HCT116 (cell line): ENCODE measurements at regions not wholly inside any gene's neighbourhood (a gene's known extent, or its start where the extent isn't known, plus 50 kb on each side); places are given as distances from the start of the nearest gene placed in this dataset.

Experiments used
- ATAC-seq: fragments of 200-7000 bp; cut with Tn5 transposase; 2 replicates; pipeline ENCODE4 v1.9.1; 2020; ENCODE audit warnings: mild to moderate bottlenecking, moderate library complexity
- BruUV-seq: library from RNA; stranded (reverse); fragments of 400-500 nt; replicated peaks from 2 replicates; lab custom pipeline; 2021; lab: Mats Ljungman, UMichigan
- CTCF ChIA-PET: fragments of 300-600 bp; sonication (Branson Sonifier 250); formaldehyde crosslinking; loops from one replicate; lab custom pipeline; 2021; ENCODE audit warnings: antibody characterized with exemption; lab: Charles Lee
- POLR2A ChIA-PET: fragments of 300-600, 350-600 bp; sonication (Branson Sonifier 250); formaldehyde crosslinking; loops from one replicate; lab custom pipeline; 2021; ENCODE audit warnings: antibody characterized with exemption; lab: Charles Lee
- RAD21 ChIA-PET, 2 experiments: fragments of 300-600 bp; sonication (Branson Sonifier 250); formaldehyde crosslinking; loops; one replicate each; lab custom pipeline; 2023; ENCODE audit warnings: low total read pairs in 2 of 2; ENCODE audit not compliant: uncharacterized antibody in 2 of 2, unreplicated experiment in 2 of 2, low non-redundant PET in 1 of 2; lab: Charles Lee
- DNase-seq: peaks from one replicate; pipeline ENCODE4 v3.0.0-alpha.2; 2010; ENCODE audit warnings: low read depth, low spot score
- H2AFZ ChIP-seq: fragments of 200-600 bp; shearing (Covaris generic), sonication (generic); 2 replicates; pipeline ENCODE4 v1.6.1; 2017; ENCODE audit warnings: low read depth, mixed run types, mixed read lengths, antibody characterized with exemption, low read length; ENCODE audit not compliant: poor library complexity, severe bottlenecking
- H3K27ac ChIP-seq: 2 replicates; pipeline ENCODE4 v1.5.1; 2012; ENCODE audit warnings: low read depth, low read length
- H3K27me3 ChIP-seq: fragments of 200-600 bp; sonication (generic); 2 replicates; pipeline ENCODE4 v1.6.1; 2016; ENCODE audit warnings: mixed run types, low read length, mixed read lengths; ENCODE audit not compliant: insufficient read depth
- H3K36me3 ChIP-seq, 2 experiments: fragments of 200-500 bp in 1 of 2; fragments of 200-600 bp in 1 of 2; sonication (Bioruptor generic) in 1 of 2; sonication (generic) in 1 of 2; 2 replicates each; pipeline versions ENCODE4 v1.5.1 to v1.6.1; 2014 to 2016; ENCODE audit warnings: low read length in 2 of 2, inconsistent platforms in 1 of 2, mixed read lengths in 1 of 2, mixed run types in 1 of 2; ENCODE audit not compliant: insufficient read depth in 2 of 2, control insufficient read depth in 1 of 2
- H3K4me1 ChIP-seq, 2 experiments: fragments of 200-600 bp in 1 of 2; sonication (generic) in 1 of 2; 2 replicates each; pipeline versions ENCODE4 v1.5.1 to v1.6.1; 2012 to 2017; ENCODE audit warnings: low read length in 2 of 2, inconsistent platforms in 1 of 2, mild to moderate bottlenecking in 1 of 2, mixed read lengths in 1 of 2, mixed run types in 1 of 2, moderate library complexity in 1 of 2; ENCODE audit not compliant: insufficient read depth in 2 of 2, control insufficient read depth in 1 of 2
- H3K4me2 ChIP-seq: fragments of 200-600 bp; sonication (generic); 2 replicates; pipeline ENCODE4 v1.6.1; 2017; ENCODE audit warnings: mixed run types, low read length, mixed read lengths
- H3K4me3 ChIP-seq, 2 experiments: fragments of 200-600 bp in 1 of 2; sonication (generic) in 1 of 2; replicated peaks in 1 of 2; 2 replicates each; pipeline ENCODE4 v1.5.1; 2011 to 2016; ENCODE audit warnings: low read length in 2 of 2, control low read depth in 1 of 2, low read depth in 1 of 2, mild to moderate bottlenecking in 1 of 2, mixed read lengths in 1 of 2, mixed run types in 1 of 2
- H3K79me2 ChIP-seq: fragments of 200-600 bp; sonication (generic); 2 replicates; pipeline ENCODE4 v1.6.1; 2017; ENCODE audit warnings: mild to moderate bottlenecking, mixed run types, low read length, moderate library complexity, mixed read lengths; ENCODE audit not compliant: insufficient read depth
- H3K9ac ChIP-seq: fragments of 200-600 bp; sonication (generic); 2 replicates; pipeline ENCODE4 v1.6.1; 2016; ENCODE audit warnings: low read length, mixed read lengths
- H3K9me2 ChIP-seq: fragments of 200-600 bp; sonication (generic), shearing (Covaris generic); 2 replicates; pipeline ENCODE4 v1.6.1; 2017; ENCODE audit warnings: mixed run types, mild to moderate bottlenecking, moderate library complexity; ENCODE audit not compliant: insufficient read depth
- H3K9me3 ChIP-seq, 2 experiments: fragments of 200-500 bp in 1 of 2; fragments of 200-600 bp in 1 of 2; sonication (Bioruptor generic) in 1 of 2; sonication (generic) in 1 of 2; 2 replicates each; pipeline ENCODE4 v1.6.1; 2014 to 2017; ENCODE audit warnings: low read length in 2 of 2, mixed read lengths in 2 of 2, inconsistent platforms in 1 of 2, low read depth in 1 of 2, mild to moderate bottlenecking in 1 of 2, mixed run types in 1 of 2, moderate library complexity in 1 of 2; ENCODE audit not compliant: control insufficient read depth in 1 of 2, insufficient read depth in 1 of 2
- H4K20me1 ChIP-seq: fragments of 200-600 bp; sonication (generic), shearing (Covaris generic); 2 replicates; pipeline ENCODE4 v1.6.1; 2017; ENCODE audit warnings: mixed run types, mild to moderate bottlenecking, moderate library complexity; ENCODE audit not compliant: insufficient read depth
- CBX3 ChIP-seq: IDR thresholded peaks from 2 replicates; pipeline ENCODE4 v1.6.1; 2012; ENCODE audit warnings: low read depth
- CEBPB ChIP-seq: IDR thresholded peaks from 2 replicates; pipeline ENCODE4 v1.6.1; 2012; ENCODE audit warnings: low read depth
- EGR1 ChIP-seq: IDR thresholded peaks from 2 replicates; pipeline ENCODE4 v1.6.1; 2012; ENCODE audit warnings: low read depth
- ELF1 ChIP-seq: IDR thresholded peaks from 2 replicates; pipeline ENCODE4 v1.6.1; 2012; ENCODE audit warnings: low read depth, borderline replicate concordance
- EZH2phosphoT487 ChIP-seq: fragments of 200-600 bp; IDR thresholded peaks from 2 replicates; pipeline ENCODE4 v1.6.1; 2018; ENCODE audit warnings: antibody characterized with exemption, borderline replicate concordance
- POLR2A ChIP-seq: IDR thresholded peaks from 2 replicates; pipeline ENCODE4 v1.7.0; 2011; ENCODE audit warnings: borderline replicate concordance; ENCODE audit not compliant: insufficient read depth, insufficient read length; ENCODE audit errors: extremely low read depth
- POLR2AphosphoS5 ChIP-seq: IDR thresholded peaks from 2 replicates; pipeline ENCODE4 v1.6.1; 2011; ENCODE audit warnings: mild to moderate bottlenecking, low read depth, low read length, moderate library complexity
- RAD21 ChIP-seq: IDR thresholded peaks from 2 replicates; pipeline ENCODE4 v1.6.1; 2012; ENCODE audit warnings: low read depth, mild to moderate bottlenecking
- SIN3A ChIP-seq: IDR thresholded peaks from 2 replicates; pipeline ENCODE4 v1.6.1; 2012; ENCODE audit warnings: low read depth
- ZBTB33 ChIP-seq: IDR thresholded peaks from 2 replicates; pipeline ENCODE4 v1.6.1; 2011; ENCODE audit warnings: mild to moderate bottlenecking, low read length, moderate library complexity; ENCODE audit not compliant: insufficient replicate concordance; ENCODE audit errors: extremely low read depth
- ZFX ChIP-seq: fragments of 450-650 bp; IDR thresholded peaks from 2 replicates; pipeline ENCODE4 v1.6.1; 2017
- ZNF274 ChIP-seq: fragments of 200-500 bp; sonication (Bioruptor generic); IDR thresholded peaks from 2 replicates; pipeline ENCODE4 v1.6.1; 2014; ENCODE audit warnings: mild to moderate bottlenecking, low read depth, low read length, inconsistent platforms
- intact Hi-C: fragments of 100-400 bp; cut with micrococcal nuclease; formaldehyde crosslinking; loops from 2 replicates; pipeline ENCODE4 v1.10.0; 2022
- TF ChIP-seq, protein P1 (sequence below), 3 experiments: fragments of 200-600 bp in 1 of 3; sonication (generic) in 1 of 3; IDR thresholded peaks in 2 of 3; conservative IDR thresholded peaks in 1 of 3; 2 replicates each; pipeline ENCODE4 v1.5.1; 2012 to 2017; ENCODE audit warnings: low read depth in 2 of 3, low read length in 2 of 3, antibody characterized with exemption in 1 of 3, borderline replicate concordance in 1 of 3, control low read depth in 1 of 3, mild to moderate bottlenecking in 1 of 3, mixed read lengths in 1 of 3, mixed run types in 1 of 3, moderate library complexity in 1 of 3; ENCODE audit not compliant: insufficient read depth in 1 of 3
- TF ChIP-seq, protein P2 (sequence below): IDR thresholded peaks from 2 replicates; pipeline ENCODE4 v1.6.1; 2012

GRCh38 chr15:73000293-73000692 lies 52.0 kb upstream of the NEO1 start:
- Histone ChIP-seq H3K79me2 (no peaks in the 10 kb centered on the region), H3K9ac (no peak overlapping the region), H3K27me3 (peaks cover 7% of the 10 kb centered on the region; the same call in 1 of the 2 replicates), H3K27ac (no peak overlapping the region), H3K4me1 (no peaks in the 10 kb centered on the region), H2AFZ (no peak overlapping the region), H3K36me3 (no peaks in the 10 kb centered on the region), H3K9me2 (no peaks in the 10 kb centered on the region), H3K4me2 (no peak overlapping the region), H3K9me3 (no peaks in the 10 kb centered on the region), H3K4me3 (no peak overlapping the region), H4K20me1 (no peaks in the 10 kb centered on the region)
- ChIA-PET POLR2A (no interaction called here), RAD21 (no interaction called here), CTCF (no interaction called here)
- ATAC-seq (no peak), DNase-seq (no peak)
- no TSS peak for BruUV-seq
- intact Hi-C loops, result no loop called here
- TF ChIP-seq, protein P1, sequence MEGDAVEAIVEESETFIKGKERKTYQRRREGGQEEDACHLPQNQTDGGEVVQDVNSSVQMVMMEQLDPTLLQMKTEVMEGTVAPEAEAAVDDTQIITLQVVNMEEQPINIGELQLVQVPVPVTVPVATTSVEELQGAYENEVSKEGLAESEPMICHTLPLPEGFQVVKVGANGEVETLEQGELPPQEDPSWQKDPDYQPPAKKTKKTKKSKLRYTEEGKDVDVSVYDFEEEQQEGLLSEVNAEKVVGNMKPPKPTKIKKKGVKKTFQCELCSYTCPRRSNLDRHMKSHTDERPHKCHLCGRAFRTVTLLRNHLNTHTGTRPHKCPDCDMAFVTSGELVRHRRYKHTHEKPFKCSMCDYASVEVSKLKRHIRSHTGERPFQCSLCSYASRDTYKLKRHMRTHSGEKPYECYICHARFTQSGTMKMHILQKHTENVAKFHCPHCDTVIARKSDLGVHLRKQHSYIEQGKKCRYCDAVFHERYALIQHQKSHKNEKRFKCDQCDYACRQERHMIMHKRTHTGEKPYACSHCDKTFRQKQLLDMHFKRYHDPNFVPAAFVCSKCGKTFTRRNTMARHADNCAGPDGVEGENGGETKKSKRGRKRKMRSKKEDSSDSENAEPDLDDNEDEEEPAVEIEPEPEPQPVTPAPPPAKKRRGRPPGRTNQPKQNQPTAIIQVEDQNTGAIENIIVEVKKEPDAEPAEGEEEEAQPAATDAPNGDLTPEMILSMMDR (IDR thresholded peaks at IDR 0.05 in 2 of 3, conservative IDR thresholded peaks at IDR 0.05 in 1 of 3; ENCODE audit: borderline replicate concordance in 1 of 3, insufficient read depth in 1 of 3, low read depth in 2 of 3, low read length in 2 of 3), result no peak
- no peak for TF ChIP-seq CEBPB

- Histone ChIP-seq H3K27me3 (peaks cover 7% of the 10 kb centered on the region; the same call in 1 of the 2 replicates), H3K4me2 (no peak overlapping the region), H3K4me3 (no peak overlapping the region), H3K9me3 (no peaks in the 10 kb centered on the region), H2AFZ (no peak overlapping the region), H3K36me3 (no peaks in the 10 kb centered on the region), H3K9me2 (no peaks in the 10 kb centered on the region), H3K27ac (no peak overlapping the region), H4K20me1 (no peaks in the 10 kb centered on the region), H3K9ac (no peak overlapping the region), H3K4me1 (no peaks in the 10 kb centered on the region), H3K79me2 (no peaks in the 10 kb centered on the region)
- DNase-seq (no peak), ATAC-seq (no peak)
- intact Hi-C loops, result no loop called here
- ChIA-PET POLR2A (no interaction called here), RAD21 (no interaction called here), CTCF (no interaction called here)
- TF ChIP-seq ZNF274 (no peak), ELF1 (no peak), CBX3 (no peak), EGR1 (no peak), POLR2A (no peak), EZH2phosphoT487 (no peak), ZBTB33 (no peak), POLR2AphosphoS5 (no peak), SIN3A (no peak), ZFX (no peak), RAD21 (no peak)
- TF ChIP-seq, protein P2, sequence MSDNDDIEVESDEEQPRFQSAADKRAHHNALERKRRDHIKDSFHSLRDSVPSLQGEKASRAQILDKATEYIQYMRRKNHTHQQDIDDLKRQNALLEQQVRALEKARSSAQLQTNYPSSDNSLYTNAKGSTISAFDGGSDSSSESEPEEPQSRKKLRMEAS, result no peak
- no TSS peak for BruUV-seq
These were observed 52.7 kb upstream of the NEO1 start for GRCh38 chr15:72999586-72999985.
